KMS-11 (cell line): ENCODE measurements at regions not wholly inside any gene's neighbourhood (a gene's known extent, or its start where the extent isn't known, plus 50 kb on each side); places are given as distances from the start of the nearest gene placed in this dataset.
"Not testable (repeated sequence)": the region's sequence is repeated elsewhere in the genome, so short reads cannot be mapped to it uniquely, and the experiment has no call there.

Experiments used
- H2AFZ ChIP-seq: fragments of 200-600 bp; sonication (generic); 2 replicates; pipeline ENCODE4 v1.6.1; 2016; ENCODE audit warnings: antibody characterized with exemption, mixed run types, low read depth
- H3K27ac ChIP-seq: fragments of 200-600 bp; sonication (generic); 2 replicates; pipeline ENCODE4 v1.6.1; 2016; ENCODE audit warnings: mild to moderate bottlenecking, mixed run types
- H3K27me3 ChIP-seq: fragments of 200-600 bp; sonication (generic); 2 replicates; pipeline ENCODE4 v1.6.1; 2017; ENCODE audit warnings: mild to moderate bottlenecking, low read depth, mixed run types, moderate library complexity; ENCODE audit not compliant: insufficient read depth
- H3K36me3 ChIP-seq: fragments of 200-600 bp; sonication (generic); 2 replicates; pipeline ENCODE4 v1.6.1; 2017; ENCODE audit warnings: mild to moderate bottlenecking, mixed run types; ENCODE audit not compliant: insufficient read depth
- H3K4me1 ChIP-seq: fragments of 200-600 bp; sonication (generic); 2 replicates; pipeline ENCODE4 v1.6.1; 2016; ENCODE audit warnings: mild to moderate bottlenecking, low read depth, mixed run types; ENCODE audit not compliant: poor library complexity, severe bottlenecking
- H3K4me2 ChIP-seq: fragments of 200-600 bp; sonication (generic); 2 replicates; pipeline ENCODE4 v1.7.0; 2016; ENCODE audit warnings: mild to moderate bottlenecking, mixed run types
- H3K4me3 ChIP-seq: fragments of 200-600 bp; sonication (generic); IDR thresholded peaks from 2 replicates; pipeline ENCODE4 v1.6.1; 2017; ENCODE audit warnings: low read depth, low read length, mixed read lengths; ENCODE audit not compliant: insufficient read depth
- H3K79me2 ChIP-seq: fragments of 200-600 bp; sonication (generic); 2 replicates; pipeline ENCODE4 v1.6.1; 2016; ENCODE audit warnings: low read depth, mixed run types; ENCODE audit not compliant: insufficient read depth
- H3K9ac ChIP-seq: fragments of 200-600 bp; sonication (generic); 2 replicates; pipeline ENCODE4 v1.6.1; 2016; ENCODE audit warnings: mild to moderate bottlenecking, mixed run types
- H4K20me1 ChIP-seq: fragments of 200-600 bp; sonication (generic); 2 replicates; pipeline ENCODE4 v1.6.1; 2016; ENCODE audit warnings: mild to moderate bottlenecking, mixed run types; ENCODE audit not compliant: insufficient read depth
- CTCF ChIP-seq: fragments of 200-600 bp; sonication (generic); conservative IDR thresholded peaks from 2 replicates; pipeline ENCODE4 v1.6.1; 2017; ENCODE audit warnings: low read depth, mild to moderate bottlenecking, antibody characterized with exemption, low read length, moderate library complexity, mixed read lengths

- H3K4me1 ChIP-seq, H3K27me3 ChIP-seq, H3K4me3 ChIP-seq, H2AFZ ChIP-seq, H4K20me1 ChIP-seq, H3K4me2 ChIP-seq, H3K9ac ChIP-seq, H3K27ac ChIP-seq, H3K79me2 ChIP-seq, H3K36me3 ChIP-seq: not testable (repeated sequence)
Observed at GRCh38 chr2:88984079-88984478, 292.6 kb downstream of the RPIA start.

- H3K4me2 ChIP-seq, H3K4me3 ChIP-seq, H4K20me1 ChIP-seq, H3K27me3 ChIP-seq, H3K36me3 ChIP-seq, H2AFZ ChIP-seq, H3K9ac ChIP-seq, H3K79me2 ChIP-seq, H3K27ac ChIP-seq, H3K4me1 ChIP-seq: not testable (repeated sequence)
Observed at GRCh38 chr2:88986721-88987330, 295.4 kb downstream of the RPIA start.

GRCh38 chr2:88988617-88989016 lies 297.1 kb downstream of the RPIA start:
- not testable (repeated sequence) for H3K4me1 ChIP-seq, H3K79me2 ChIP-seq, H3K4me3 ChIP-seq, H2AFZ ChIP-seq, H3K4me2 ChIP-seq, H3K27me3 ChIP-seq, H4K20me1 ChIP-seq, H3K36me3 ChIP-seq, H3K27ac ChIP-seq, H3K9ac ChIP-seq

- H3K27ac ChIP-seq, H3K27me3 ChIP-seq, H3K4me2 ChIP-seq, H4K20me1 ChIP-seq, H3K4me1 ChIP-seq, H3K4me3 ChIP-seq, H3K36me3 ChIP-seq, H3K79me2 ChIP-seq, H2AFZ ChIP-seq, H3K9ac ChIP-seq: not testable (repeated sequence)
Observed at GRCh38 chr2:88992819-88993218, 301.3 kb downstream of the RPIA start.

GRCh38 chr2:88994856-88995255 lies 303.4 kb downstream of the RPIA start:
- not testable (repeated sequence) for H3K4me1 ChIP-seq, H3K27ac ChIP-seq, H2AFZ ChIP-seq, H3K4me2 ChIP-seq, H3K36me3 ChIP-seq, H3K4me3 ChIP-seq, H3K27me3 ChIP-seq, H3K79me2 ChIP-seq, H3K9ac ChIP-seq, H4K20me1 ChIP-seq

- not testable (repeated sequence) for H3K27ac ChIP-seq, H3K27me3 ChIP-seq, H3K9ac ChIP-seq, H3K4me1 ChIP-seq, H3K4me2 ChIP-seq, H3K36me3 ChIP-seq, H3K4me3 ChIP-seq, H2AFZ ChIP-seq, H4K20me1 ChIP-seq, H3K79me2 ChIP-seq
Observed at GRCh38 chr2:88996588-88996987, 305.1 kb downstream of the RPIA start.

- no peak overlapping the region for H3K27ac ChIP-seq
- no peak for TF ChIP-seq CTCF
- no peak overlapping the region for H3K4me2 ChIP-seq
- no peaks in the 10 kb centered on the region for H3K4me1 ChIP-seq
- H3K9ac ChIP-seq, result no peak overlapping the region
- no peaks in the 10 kb centered on the region for H3K36me3 ChIP-seq
- no peaks in the 10 kb centered on the region for H4K20me1 ChIP-seq
- H3K79me2 ChIP-seq, result no peaks in the 10 kb centered on the region
- H3K27me3 ChIP-seq, result no peaks in the 10 kb centered on the region
- H3K4me3 ChIP-seq, result no peak overlapping the region
- no peak overlapping the region for H2AFZ ChIP-seq
Observed at GRCh38 chr2:88999365-88999764, 307.9 kb downstream of the RPIA start.
